Activated CD8-positive, alpha-beta memory T cell treated with anti-CD3 and anti-CD28 coated beads for 4 hours (primary cell): ENCODE measurements at regions not wholly inside any gene's neighbourhood (a gene's known extent, or its start where the extent isn't known, plus 50 kb on each side); places are given as distances from the start of the nearest gene placed in this dataset.
A peak's percentile ranks its signal among the peaks of the same experiment; 100 is the strongest.

Experiments
- DNase-seq, 2 donors: peaks; one replicate each; pipeline ENCODE4 v3.0.0-alpha.2; 2020; ENCODE audit warnings: low read depth in 2 of 2

DNA sequence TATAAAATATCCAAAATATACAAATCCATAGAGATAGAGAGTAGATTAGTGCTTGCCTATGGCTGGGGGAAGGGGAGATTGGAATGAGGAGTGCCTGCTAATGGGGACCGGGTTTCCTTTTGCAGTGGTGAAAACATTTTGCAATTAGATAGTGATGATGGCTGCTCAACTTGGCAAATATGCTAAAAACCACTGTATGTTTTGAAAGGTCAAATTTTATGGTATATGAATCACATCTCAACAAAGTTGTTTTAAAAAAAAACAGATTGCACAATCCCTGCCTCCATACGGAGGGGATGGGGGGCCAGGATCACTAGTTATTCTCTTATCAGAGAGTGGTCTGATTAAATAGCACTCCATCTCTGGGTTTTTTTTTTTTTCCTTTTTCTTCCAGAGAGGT is 76.9 kb upstream of the RIPOR2 start:
- no peak for DNase-seq

DNA sequence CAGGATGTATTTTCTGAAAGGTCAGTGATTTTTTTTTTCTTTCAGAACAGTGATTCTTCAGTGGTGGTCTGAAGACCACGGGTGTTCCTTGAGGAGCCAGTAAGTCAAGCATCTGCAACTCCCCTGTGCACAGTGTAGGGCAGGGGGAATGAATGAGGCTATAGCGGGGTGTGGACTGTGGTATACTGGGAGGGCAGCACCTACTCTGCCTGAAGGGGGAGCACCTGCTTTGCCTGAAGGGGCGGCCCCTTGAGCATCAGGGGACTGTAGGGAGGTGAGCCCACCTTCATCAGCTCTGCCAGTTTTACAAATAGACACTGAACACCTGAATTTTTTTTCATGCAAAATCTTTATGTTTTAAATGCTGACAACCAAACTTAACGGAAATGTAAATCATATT is 77.5 kb upstream of the RIPOR2 start:
- DNase-seq: no peak

DNA sequence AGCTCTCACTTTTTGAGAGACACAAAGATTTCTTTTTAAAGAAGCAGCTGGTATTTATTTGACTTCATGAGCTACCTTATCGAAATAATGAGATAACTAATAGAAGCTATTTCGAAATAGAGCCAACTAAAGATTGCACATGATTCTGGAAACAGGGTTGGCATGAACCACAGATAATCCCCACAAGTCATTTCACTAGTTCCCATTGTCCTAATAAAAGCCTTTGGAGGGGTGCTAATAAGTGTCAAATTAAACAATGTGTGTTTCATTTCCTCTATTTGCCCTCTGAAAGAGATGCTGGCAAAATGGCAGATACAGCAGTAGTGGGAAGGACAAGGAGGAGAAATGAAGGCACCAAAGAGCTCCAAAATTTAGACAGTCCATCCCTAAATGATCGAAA is 78.6 kb upstream of the RIPOR2 start:
- DNase-seq: no peak

DNA sequence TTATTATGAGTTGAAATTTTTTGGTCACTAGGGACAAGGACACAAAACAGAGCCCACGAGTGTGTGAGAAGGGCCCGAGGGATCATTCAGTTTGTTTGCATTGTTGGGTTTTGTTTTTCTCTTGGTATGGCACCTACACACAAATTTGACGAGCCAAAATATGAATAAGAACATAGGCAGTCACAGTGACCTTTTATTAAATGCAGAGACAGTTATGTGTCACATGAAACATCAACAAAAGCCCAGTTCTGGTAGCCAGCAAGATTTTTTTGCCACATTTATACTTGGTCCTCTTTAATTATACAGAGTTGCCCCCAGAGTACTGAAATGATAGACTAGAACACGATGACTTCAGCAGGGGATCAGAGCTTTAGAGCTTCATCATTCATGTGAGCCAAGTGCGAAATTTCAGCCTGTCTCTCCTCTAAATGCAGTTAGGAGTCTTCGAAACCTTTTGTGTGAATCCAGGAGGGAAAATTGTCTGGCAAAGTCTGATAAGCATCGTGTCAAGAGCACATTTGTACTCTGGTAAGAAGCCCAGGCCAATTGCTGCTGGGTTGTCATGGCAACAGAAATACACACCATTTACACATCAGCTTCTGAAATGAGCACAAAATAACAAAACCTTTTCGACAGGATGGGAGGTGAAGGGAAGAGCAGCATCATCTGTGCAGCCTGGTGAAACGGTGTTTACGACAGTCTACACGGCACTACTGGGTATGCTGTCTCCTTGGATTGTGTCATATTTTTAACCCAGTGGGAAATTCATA is 79.2 kb upstream of the RIPOR2 start:
- DNase-seq: no peak

DNA sequence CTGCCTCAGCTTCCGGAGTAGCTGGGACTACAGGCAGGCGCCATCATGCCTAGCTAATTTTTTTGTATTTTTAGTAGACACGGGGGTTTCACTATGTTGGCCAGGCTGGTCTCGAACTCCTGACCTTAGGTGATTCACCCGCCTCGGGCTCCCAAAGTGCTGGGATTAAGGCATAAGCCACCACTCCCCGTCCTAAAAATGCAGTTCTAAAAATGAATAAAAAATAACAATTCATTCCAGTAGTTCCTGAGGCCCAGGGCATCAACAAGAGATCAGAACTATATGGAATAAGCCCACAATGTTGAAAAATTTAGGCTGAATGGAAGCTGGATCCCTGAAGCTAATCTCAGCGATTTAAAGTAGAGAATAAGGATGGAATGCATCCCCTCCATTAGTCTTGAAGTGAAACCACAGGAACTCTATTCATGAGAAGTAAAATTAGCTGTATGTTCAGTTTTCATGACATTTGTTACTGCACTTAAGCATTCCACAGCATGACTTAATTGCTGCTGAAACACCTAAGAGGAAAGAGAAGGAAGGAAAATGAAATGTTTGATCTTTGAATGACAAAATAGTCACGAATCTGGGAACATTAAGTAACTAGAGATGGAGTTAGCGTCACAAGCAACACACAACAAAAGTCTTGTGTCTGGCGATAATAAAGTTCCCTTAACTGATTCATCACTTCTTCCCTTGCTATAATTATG is 80.4 kb upstream of the RIPOR2 start:
- no peak for DNase-seq

DNA sequence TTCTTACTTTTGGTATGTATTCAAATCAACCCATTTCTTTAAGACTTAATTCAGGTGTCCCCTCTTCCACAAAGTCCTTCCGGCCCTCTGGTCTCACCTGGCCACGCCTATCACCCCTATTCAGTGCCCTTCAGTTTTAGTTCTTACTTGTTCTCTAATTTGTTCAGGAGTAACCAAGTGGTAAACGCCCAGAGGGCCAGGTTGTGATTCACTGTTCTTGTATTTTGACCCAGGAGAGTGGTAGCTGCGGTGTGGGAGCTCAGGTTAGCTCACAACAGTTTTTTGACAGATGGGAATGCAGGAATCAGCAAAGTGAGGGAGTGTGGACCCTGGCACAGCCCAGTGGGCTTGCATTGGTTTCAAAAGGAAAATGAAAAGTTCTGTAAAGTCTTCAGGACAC is 81.7 kb upstream of the RIPOR2 start:
- DNase-seq: no peak

DNA sequence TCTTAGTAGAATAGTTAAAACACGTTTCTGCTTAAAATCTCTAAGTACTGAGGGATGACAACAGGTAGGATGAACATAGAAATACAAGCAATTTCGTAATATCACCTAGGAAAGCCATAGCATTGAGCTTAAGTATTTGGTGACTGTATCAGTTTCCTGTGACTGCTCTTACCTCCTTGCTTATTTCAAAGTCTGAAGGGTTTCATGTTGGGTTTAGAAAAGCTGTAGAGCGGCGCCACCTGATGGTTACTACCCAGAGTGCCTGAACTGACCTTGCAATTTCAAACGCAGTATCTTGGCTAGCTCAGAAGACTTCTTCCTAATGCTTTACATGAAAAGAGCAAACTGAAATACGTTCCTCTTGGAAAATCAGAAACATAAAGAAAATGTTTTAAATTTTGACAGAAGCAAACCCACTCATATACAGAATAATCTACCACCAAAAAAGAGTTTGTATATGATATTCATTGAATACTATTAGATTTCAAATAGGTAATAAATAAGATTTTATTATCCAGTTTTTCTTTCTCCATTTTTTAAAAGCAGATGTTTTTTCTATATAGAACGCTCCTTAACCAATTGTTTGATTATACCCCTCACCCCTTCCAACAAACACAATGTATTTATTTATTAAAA is 82.3 kb upstream of the RIPOR2 start:
- peak; percentile 70 to 71 for DNase-seq

DNA sequence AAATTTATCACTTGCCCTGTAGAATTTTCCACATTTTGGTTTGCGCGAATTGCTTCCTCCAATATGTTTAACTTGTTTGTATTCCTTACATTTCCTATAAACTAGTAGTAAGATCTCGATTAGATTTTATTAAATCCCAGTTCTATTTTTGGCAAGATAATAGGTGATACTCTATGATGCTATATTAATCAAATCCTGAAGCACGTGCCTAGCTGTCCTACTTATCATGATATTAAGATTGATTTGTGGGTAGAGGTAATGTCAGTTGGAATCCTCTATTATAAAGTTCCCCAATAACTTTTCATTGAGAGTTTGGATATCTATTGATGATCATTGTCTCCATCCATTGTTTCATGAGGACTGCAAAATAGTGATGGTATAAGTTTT is 82.8 kb upstream of the RIPOR2 start:
- no peak for DNase-seq

DNA sequence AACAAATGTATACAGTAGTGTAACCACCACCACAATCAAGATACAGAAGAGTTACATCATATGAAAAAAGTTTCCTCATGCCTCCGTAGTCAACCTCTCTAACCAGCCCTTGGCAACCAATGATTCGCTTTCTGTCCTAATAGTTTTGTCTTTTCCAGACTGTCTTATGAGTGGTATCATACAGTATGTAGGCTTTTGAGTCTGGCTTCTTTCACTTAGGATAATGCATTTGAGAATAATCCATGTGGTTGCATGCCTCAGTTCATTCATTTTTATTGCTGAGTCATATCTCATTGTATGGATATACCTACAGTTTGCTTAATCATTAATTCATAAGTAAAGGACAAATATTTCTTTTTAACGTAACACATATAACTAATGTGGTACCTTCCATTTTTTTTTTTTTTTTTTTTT is 86.4 kb upstream of the RIPOR2 start:
- no peak for DNase-seq

DNA sequence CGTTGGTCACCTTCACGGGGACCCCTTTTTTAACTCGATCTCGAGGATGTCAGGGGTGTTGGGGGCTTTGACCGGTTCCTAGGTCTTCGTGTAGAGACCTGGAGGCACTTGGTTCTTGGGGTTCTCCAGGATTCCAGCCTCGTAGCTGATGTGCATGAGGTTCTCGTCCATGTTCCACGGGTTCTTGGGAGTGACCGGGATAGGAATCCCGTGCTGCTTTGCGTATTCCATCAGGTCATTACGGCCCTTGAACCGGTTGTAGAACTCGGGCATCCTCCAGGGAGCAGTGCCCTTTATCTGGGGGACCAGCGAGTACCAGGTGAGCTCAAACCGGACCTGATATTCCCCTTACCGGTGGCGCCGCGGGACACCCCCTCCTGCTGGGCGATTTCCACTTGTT is 88.0 kb upstream of the RIPOR2 start:
- DNase-seq: no peak

DNA sequence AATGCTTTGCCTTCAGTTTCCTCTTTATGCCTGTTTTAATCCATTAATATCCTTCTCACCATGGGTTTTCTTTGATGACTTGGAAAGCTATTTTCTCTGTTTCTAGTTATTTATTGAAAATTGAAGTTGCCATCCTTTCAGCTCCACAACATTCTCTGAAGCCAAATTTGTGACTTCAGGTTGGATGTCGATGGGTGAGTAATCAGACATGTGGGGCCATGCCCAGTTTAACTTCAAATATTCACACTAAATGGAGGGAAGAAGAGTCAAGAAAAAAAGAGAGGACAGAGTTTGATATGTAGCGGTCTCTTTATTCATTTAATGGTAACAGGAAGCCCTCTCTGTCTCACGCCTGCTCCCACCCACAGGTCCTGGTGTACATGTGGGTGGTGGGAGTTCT is 89.1 kb upstream of the RIPOR2 start:
- DNase-seq: no peak

DNA sequence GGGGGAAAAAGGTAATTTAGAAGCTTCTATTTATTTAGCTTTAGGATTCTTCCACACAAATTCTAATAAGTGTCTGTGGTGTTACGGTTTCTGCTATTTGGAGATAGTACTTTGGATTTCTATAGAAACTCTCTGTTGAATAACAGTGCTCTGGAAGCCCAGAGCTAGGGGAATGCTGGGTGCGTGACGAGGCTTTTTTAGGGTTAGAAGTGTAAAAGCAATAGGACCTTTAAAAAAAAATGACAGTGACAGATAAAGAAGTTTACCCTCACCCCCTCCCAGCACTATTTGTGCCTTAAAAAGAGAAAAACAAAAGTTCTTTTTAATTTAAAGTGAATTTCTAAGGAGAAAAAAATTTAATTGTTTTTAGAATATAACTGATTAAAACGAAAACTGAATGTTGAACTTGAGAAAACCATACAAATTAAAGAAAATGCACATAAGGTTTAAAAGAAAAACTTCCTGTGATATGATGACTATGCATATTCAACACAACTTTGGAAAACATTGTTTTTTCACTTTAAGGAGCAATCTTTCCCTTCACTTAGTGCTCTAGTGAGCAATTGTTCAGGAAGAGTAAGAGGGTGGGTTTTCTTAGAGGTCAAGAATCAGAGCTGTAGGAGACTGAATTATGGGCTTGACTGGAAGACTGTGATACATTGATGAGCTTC is 89.6 kb upstream of the RIPOR2 start:
- DNase-seq: no peak

DNA sequence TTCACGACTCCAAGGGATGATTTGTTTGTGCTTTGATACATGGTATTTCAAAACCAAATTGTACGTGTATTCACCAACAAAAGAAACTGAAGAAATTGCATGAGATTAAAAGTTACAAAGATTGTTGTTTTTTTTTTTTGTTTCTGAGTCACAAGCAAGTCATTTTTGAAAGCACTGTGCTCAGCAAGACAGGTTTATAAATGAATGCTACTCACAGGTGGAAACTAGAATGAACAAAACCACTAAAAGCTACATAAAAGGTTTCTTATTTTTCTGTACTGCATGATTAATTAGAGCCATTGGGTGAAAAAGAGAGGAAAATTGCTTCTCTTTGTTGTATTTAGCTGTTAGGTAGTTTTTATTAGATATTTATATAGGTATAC is 90.2 kb upstream of the RIPOR2 start:
- DNase-seq: no peak

DNA sequence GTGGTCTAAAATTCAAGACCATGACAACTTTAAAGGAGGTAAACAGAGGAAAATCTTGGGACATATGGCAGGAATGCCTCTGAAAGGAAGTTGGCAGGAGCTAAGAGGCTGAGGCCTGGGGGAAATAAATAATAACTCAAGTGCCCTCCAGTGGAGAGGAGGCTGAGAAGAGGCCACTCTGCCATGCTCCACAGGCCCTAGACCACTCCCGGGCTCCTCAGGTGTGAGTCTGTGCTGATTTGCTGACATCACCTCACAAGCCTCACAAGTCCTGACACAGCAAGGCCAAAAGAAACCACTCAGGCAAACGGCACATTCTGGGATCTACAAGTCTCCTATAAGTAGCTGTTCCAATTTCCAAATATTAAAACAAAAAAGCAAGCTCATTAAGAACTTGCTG is 91.0 kb upstream of the RIPOR2 start:
- no peak for DNase-seq

DNA sequence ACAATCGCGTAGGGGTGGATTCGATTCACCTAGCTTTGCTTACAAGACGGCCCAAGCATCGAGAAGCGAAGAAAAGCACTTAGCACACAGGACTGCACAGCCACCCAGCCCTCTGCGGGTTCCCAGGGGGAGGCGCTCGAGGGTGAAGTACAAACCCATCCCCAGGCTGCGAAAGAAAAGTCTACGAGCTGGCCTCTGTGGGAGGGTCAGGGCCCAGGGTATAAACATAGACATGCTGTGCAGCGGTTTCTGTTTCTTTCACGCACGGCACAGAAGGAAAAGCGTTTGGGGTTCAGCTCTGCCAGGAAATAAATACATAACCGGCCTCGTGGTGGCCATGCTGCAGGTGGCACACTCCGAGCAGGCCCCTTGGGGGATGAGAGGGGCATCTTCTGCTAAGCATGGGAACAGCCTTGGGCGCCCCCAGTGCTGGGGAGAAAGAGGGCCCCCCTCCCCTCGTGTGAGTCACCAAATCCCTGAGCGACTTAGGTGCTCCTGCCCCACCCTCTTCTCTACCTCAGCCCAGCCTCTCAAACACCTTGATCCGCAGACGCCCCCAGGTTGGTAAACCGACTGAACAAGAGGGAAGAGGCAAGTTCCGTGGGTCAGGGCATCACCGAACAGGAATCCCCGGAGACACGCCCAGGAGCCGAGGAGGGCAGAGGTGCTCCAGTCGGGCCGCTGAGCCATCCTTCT is 91.6 kb upstream of the RIPOR2 start:
- peak; percentile 51 for DNase-seq

DNA sequence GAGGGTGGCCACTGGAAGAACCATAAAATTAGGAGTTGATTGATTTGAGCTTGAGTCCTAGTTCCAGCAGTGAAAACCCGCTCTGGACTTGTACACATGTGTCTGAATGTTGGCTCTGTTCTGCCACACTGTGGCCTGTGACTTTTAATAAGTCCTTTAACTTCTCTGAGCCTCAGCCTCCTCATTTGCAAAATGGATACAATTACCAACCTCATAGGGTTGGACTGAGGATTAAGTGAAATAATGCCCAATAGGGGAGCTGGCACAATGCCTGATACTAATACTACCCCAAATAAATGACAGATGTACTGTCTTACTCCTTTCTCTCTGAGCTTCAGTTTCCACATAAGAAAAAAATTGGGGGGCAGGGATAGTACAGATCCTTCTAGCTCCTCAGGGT is 92.6 kb upstream of the RIPOR2 start:
- DNase-seq: no peak

DNA sequence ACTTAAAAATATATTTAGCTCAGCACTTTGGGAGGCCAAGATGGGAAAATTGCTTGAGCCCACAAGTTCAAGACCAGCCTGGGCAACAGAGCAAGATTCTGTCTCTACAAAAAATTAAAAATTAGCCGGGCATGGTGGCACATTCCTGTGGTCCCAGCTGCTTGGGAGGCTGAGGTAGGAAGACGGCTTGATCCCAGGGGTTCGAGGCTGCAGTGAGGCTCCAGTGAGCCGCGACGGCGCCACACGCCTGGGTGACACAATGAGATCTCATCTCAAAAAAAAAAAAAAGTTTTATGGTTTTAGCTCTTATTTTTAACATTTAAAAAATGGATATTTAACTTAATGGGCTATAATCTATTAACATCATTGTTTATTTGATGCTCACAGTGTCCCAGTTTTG is 97.2 kb upstream of the RIPOR2 start:
- no peak for DNase-seq

DNA sequence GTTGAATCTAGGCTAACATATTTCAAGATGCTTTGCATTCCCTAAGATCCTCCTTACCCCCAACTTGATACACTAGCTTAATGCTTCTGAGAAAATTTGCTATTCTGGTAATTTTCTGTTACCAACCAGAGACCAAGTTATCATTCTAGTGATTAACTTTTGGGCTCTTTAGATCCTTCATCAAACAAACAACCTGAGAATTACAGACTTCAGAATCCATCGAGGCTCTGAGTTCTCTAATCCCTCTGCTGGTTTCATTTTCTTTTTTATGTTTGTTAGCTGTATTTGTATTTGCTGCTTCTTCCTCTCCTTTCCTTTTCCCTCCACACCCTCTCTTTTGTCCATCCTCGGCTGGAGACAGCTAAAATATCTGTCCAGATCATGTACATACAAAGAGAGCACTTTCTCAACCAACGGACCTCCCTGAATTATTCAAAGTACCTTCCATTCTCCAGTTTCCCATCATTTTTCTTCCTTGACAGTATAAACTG is 98.7 kb upstream of the RIPOR2 start:
- DNase-seq: no peak

DNA sequence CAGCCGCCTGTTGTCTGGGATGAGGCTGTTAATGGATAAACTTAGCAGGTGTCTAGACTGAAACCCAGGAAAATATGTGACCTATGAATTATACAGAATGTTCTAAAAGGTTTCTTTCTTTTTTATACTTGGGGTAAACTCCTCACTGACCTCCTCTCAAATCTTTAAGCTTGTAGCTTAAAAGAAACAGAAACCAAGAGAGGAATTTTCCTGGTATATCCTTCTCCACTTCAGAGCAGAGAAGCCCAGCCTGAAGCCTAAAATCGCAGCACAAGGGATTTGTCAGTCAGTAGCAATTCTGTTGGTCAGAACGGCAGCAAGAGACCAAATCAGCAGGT is 99.4 kb upstream of the RIPOR2 start:
- DNase-seq: no peak

DNA sequence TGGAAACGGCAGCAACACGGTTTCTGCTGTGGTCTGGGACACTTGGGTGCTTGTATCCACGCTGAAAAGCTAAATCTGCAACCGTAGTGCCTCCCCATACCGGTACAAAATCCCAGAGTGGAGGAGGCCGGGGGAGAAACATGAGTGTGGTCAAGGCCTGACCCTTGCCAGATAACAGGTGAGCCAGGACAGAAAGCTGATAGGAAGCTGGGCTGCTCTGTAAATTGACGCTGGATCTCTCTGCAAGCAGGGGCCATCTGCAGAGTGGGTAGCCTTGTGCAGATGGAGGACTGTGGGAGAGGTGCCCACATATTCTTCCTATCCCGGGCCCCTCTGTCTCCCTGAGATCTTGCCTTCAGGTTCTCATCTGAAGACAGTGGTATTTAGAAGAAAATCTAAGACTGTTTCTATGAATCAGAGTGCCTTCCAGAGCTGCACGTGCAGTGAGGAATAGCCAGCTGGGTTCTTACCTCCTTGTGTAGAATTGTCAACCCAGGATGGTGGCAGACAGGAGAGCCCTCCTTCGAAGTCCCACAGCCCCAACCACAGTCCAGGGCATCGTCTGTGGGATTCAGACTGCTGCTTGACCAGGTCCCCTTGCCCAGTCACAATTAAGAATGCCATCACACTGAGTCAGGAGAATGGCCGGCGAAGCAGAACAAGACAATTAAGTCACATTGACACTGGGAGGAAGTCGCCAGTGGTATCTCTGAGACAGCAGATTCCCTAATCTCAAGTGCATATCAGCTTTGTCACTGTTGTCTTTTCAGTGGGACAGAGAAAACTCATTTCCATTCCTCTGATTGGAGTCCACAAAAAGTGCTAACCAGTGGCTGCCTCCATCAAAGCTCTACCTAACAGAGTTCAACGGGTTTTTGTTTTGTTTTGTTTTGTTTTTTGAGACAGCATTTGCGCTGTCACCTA is 100.0 kb upstream of the RIPOR2 start:
- DNase-seq: no peak

DNA sequence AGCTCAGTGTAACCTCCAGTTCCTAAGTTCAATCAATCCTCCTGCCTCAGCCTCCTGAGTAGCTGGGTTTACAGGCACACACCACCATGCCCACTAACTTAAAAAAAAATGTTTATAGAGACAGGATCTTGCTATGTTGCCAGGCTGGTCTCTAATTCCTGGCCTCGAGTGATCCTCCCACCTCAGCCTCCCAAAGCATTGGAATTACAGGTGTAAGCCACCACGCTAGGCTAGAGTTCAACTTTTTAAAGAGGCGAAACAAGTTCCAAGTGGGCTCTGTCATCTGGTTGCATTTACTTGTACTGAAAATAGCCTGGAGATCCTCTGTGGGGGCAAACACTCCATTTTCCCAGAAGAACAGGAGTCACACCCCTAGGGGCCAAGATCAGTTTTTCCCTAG is 100.7 kb upstream of the RIPOR2 start:
- no peak for DNase-seq
